ENCODE measurements at regions not wholly inside any gene's neighbourhood (a gene's known extent, or its start where the extent isn't known, plus 50 kb on each side); places are given as distances from the start of the nearest gene placed in this dataset.

DNA sequence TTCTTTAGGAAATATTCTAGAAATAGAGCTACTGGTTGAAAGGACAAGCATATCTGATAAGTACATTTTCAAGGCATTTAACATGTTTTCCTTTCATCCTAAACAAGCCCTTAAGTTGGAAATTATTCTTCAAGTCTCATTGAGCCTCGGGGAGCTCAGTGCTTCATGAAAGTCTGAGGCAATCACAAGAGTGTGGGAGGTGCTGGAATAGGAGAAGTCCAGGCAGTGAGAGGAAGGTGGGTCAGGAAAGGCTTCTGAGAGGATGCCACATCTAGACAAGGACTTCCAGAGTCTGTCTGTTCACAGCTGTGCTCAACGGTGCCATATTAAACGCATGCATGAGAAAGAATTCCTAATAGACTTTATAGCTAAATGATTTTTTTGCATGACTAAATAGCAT lies 69.8 kb downstream of the CD83 start:
- no peak for DNase-seq

DNA sequence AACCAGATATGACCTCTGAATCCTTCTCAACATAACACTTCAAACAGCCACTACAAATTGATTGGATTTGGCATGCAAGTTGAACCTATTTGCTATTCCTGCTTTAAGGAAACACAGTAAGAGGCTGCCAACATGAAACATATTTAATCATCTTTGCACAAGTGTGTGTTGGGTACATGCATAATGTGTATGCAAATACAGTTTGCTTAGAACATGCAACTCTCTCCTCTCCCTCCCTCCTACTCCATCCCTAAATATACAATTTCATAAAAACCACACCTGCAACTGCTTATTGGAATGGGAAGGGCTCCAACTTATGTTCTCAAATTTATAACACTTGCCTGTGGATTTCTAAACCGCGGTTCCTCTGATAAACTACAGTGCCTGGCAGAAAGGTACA lies 71.5 kb downstream of the CD83 start:
- no peak for DNase-seq

DNA sequence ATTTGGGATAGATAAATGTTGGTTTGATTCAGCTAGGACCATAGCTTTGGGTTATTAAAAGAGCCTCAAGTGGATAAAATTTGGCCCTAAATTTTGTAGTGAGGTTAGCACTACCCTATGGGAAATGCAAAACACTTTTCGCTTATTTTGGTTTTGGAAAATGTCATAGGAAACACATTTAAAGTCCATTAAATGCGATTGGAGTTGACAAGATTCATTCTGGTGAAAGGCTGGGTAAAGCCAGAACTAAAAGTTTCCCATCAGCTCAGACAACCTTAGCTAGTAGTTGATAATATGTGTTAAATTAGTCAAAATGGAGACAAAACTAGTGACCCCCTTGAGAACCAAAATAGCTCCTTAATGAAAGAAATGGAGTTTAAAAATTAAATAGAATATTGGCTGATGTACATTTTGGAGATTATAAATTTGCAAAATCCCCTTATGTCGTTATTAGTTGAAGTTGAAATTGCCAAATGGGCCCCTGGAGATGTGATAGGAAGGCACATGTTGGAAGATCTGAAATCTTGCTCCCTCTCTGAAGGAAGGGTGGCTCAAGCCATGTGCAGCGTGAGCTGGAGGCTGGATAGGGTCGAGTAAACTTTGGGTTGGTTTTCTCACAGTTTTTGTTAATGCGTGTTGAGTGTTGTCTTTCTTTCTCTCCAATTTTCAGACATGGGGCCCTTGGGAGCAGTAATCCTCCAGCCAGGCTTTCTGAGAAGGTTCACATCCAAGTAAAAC lies 72.8 kb downstream of the CD83 start:
- no peak for DNase-seq

DNA sequence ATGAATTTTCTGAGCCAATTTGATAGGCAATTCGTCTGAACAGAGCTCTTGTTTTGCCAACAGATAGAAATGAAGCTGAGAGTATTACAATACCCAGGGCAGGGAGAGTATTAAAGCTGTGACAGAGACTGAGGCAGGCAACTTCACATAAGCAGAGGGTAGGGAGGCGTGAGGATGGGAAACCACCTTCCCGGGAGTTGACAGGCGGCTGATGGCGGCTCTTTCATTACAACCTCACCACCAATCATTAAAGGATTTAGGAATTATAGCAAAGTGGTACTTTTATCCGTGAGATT lies 73.3 kb downstream of the CD83 start:
- no peak for DNase-seq

DNA sequence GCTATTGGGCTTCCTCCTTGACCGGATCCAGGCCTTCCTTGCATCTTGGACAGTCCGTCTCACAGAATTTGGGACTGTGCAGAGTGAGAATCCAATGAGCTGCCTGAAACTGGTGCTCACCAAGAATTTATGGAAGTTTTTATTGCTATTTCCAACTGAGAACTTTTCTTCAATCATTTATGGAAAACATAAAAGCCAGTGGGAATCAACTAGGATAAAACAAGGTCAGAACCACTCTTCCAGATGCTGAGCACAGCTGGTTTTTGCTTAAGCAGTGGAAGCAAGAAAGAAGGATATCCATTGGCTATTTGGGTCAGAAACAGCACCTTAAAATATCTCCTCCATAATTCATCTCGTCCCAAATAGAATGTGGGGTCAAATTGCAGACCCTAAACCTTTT lies 74.2 kb downstream of the CD83 start:
- no peak for DNase-seq

DNA sequence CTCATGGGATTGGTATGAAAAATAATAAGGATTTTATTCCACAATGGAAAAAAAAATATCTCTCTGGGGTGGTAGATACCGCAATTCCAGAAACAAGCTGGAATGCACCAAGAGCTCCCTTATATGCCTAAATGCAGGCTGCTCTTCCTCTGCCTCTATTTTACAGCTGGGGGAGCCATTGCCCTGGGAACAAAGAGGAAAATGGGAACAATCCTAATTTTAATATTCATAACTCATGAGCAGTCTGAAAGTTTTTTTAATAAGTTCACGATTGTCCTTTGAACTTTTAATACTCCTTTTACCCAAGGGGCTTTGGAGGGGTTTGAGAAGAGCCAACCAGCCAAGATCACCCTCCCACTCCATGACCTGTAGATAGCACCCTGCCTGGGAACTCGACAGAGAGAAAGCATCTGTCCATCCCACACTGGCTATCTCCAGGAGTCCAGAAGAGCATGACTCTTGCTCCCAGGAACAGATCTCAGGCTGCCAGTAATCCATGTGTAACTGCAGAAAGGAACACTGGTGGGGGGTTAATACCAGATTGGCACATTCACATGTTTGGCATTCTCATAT lies 74.7 kb downstream of the CD83 start:
- DNase-seq, result peak; percentile 10

DNA sequence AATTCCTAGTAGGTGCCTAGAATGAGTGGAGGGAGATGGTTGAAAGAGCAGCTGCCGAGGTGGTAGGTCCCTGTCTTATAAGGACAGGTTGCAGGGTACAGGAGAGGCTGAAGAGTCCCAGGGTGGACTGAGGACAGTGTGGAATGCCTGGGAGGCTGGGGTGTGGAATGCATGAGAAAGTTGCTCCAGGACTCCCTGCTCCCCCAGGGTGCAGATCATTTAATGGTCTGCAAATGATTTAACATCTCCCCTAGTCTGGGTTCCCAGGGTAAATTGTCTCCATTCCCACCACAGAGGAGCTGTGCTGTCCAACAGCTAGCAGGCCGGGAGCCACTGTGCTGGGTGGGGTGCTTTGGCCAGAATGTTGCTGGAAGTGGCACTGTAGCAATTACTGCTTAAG lies 76.0 kb downstream of the CD83 start:
- DNase-seq, result peak; percentile 19

DNA sequence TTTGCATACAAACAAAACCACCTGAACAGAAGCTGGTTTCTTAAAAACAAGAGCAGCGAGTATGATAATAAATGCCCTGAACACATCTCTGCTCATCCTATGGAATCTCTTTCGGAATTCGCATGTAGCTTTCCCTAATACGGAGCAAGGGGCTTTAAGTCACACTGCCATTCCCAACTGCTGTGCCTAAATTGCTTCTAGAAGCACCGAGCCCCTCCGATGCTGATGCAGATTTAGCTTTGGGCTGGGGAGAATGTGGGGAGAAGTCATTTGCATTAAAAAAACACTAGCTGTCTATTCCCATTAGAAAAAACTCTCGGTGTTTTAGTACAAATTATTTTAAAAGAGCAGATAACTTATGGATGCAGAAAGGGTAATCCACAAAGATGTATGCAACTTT lies 76.9 kb downstream of the CD83 start:
- no peak for DNase-seq

DNA sequence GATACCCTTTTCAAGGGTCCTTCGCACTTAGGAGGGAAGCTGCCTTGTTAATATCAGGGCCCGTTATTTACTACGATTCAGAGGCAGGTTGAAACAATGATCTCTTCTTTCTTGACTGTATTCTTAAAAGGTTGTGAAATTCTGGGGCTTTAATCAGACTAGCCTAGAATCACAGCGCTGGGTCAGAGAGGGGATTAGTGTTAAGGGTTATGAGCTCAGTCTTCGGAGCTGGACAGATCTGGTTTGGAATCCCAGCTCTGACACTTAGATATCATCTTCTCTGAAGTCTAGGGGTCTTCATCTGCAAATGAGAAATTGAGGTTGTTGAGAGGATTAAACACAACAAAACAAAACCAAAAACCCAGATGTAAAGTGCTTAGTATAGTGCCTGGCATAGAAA lies 77.4 kb downstream of the CD83 start:
- no peak for DNase-seq

DNA sequence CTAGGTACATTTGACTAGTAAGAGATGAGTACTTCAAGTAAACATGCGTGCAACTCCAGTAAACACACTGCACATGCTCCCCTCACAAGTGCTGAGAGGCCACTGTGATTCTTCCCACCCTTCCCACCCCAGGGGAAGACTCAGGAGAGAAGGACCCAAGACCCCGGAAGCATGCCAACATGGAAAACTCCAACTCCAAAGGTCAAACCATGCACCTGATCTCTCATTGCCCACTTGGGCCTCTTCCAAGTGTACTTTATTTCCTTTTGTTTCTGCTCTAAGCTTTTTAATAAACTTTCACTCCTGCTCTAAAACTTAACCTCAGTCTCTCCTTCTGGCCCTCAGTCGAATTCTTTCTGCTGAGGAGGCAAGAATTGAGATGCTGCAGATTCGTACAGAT lies 78.5 kb downstream of the CD83 start:
- DNase-seq, result no peak

DNA sequence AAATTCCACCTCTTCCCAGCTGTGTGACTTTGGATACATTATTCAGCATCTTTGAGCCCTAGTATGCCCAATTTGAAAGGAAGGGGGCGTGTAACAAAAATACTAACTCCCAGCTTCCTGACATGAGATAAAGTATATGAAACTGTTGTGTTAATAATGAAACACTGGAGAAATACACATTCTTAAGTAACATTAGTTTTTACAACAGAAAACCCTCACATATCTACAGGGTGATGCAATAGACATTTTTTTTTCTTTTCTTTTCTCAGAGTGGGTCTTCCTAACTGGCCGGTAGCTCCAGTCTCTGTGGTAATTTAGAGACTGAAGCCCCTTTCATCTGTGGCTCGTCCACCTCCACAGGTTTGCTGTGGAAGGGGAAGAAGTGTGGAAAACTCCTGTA lies 79.5 kb downstream of the CD83 start:
- no peak for DNase-seq

DNA sequence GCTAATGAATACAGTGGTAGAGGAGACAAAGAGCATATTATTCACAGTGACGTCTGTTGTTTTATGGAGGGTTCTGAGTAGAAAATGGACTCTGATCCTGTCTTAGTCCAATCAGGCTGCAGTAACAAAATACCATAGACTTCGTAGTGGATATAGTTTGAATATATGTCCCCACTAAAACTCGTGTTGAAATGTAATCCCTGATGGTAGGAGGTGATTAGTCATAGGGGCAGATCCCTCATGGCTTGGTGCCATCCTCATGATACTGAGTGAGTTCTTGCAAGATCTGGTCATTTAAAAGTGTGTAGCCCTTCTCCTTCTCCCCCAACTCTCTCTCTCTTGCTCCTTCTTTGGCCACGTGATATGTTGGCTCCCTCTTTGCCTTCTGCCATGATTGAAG lies 82.5 kb downstream of the CD83 start:
- DNase-seq, result peak; percentile 27

DNA sequence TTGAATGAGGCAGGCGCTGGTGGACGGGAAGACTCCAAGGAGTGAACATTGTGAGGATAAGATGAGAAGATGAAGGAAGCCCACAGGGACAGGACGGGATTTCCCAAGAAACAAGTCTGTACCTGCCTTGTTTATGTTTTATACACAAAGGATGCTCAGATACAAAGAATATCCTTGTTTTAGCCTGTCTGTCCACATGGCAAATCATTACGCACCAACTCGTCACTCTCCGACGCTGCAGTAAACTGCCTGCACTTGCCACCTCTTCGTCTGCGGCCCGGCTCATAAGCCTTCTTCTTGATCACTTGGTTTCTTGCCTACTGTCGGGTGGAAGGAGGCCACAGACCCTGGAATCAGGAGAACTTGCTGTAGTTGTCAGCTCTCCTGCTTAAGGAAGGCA lies 85.4 kb downstream of the CD83 start:
- DNase-seq, result no peak

DNA sequence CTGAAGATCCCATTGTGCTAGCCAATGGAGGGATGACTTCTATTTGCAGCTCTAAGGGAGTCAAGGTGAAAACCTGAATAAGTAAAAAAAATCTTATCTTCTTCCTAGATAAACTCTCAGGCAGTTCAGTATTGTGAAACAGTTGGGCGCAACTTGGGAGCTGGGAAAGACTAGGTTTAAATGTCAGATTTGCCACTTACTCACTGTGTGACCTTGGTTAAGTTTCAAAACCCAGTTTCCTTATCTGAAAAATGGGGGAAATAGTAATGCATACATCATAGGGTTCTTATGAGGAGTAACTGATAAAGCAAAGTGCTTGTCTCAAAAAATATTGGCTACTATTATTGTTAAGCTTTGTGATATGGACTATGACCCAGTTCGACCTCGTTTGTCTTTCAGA lies 88.8 kb downstream of the CD83 start:
- DNase-seq, result no peak

DNA sequence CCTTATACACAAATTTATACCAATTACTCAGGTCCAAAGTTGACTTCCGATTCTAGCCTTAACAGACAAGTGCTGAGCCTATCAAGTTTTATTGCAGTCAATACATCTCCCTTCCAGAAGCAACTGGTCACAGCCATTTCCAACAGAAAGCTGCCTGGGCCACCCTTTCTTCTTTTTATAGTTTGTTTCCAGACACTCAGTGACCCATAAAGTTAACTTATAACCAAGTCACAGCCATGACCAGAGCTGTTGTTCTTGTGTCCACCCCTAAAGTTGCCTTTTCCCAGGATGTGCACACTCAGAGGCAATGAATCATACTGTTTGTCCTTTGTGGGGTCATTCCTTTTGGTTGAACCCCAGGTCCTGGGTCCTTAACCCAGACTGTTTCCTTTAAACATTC lies 89.9 kb downstream of the CD83 start:
- no peak for DNase-seq

DNA sequence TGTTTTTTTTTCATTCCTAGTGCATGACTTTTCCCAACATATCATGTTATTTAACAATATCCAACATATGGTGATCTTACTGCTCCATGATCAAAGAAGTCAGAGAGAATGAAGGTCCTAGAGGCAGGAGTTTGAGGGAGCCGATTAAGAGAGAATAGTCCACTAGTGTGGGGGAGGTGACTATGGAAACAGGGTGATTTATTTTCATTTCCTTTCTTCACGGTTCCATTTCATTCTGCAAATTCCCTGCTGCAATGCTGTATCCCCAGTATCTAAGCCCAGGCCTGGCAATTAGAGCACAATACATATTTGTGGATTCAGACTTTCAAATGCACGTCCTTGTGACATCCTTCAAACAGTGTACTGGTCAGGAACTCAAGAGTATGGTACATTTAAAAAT lies 91.4 kb downstream of the CD83 start:
- no peak for DNase-seq

DNA sequence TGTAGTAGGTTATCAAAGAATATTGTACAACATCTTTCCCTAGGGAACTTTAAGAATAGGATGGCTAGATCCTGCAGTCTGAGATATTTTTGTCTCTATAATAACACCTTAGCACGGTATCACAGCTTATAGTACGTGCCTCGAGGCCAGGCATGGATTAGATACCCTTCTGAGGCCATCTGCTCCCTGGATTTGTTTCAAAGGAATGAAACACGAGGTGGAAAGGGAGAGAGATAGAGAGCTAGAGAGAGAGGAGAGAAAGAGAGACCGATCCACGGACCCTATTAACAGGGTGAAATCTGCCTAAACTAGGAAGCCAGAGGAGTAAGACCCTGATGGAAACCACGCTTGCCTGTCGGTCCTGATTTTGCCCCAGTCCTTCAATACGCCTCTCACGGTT lies 92.5 kb downstream of the CD83 start:
- DNase-seq, result no peak

DNA sequence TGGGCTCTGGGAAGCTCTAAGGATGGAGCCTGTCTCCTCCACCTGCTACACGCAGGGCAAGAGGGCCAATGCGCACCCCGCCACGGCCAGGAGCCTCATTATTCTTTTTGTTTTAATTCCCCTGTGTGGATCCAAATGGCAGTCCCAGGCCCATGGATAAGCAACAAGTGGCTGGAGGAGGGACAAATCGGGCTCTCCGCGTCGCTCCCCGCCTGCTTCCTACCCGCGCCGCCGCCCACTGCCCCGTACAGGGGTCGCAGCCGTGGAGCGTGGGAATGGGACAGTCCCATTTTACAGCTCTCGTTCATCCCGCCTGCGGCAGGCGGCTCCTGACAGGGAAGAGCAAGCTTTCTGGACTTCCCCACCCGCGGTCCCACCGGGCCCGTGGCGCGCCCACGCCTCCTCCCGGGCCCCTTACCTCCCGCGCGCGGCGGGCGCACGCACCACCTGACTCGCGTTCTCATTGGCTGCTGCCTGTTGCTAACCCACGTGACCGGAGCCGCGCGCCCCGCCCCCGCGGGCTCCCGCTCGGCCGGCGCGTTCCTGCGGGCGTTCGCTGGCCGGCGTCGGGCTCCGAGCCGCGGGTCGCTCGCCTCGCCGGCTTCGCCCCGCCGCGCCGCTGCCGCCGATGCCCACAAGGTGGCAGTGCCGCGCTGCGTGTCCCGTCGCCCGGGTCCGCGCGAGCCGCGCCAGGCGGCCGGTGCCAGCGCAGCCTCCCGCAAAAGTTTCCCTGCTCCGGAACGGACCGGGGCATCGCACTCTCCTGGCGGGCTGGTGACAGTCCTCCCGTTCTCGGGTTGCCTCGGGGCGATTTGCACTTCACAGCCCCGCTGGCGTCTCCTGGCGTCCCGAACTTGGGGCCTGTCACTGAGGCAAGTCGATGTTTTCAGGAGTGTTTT lies 93.3 kb downstream of the CD83 start:
- DNase-seq, result peak; percentile 88

DNA sequence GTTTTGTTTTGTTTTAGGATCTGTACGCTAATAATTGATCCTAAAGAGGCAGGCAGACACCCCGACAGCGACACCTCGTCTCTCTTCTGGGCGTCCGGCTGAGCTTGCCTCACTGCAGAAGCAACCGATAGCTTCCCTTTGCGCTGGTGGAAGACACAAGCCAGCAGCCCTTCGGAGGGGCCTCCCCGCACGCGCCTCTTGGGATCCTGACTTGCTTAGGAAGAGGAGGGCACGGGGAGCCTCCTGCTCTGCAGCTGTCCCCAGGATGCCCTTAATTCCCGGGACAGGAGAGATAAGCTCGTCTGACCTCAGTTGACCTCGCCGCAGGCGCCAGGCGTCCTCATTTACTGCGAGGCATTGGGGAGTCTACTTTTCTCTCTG lies 94.0 kb downstream of the CD83 start:
- DNase-seq, result peak; percentile 20

DNA sequence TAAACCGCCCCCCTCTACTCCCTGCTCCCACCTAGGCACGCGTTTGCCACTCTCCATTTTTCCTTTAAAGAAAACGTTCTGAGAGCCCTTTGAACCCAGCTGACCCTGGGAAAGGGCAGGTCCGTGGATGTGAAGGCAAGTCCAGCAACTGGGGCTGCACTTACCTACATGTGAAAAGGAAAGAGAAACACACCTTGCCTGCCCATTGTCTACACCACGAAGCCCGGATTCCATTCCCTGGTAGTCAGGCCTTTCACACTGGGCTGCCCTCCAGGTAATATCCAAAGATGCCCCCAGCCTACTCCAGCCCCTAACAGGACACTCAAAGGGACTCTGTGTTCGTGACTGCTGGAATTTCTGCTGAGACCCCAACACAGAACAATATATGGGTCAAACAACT lies 94.4 kb downstream of the CD83 start:
- no peak for DNase-seq

DNA sequence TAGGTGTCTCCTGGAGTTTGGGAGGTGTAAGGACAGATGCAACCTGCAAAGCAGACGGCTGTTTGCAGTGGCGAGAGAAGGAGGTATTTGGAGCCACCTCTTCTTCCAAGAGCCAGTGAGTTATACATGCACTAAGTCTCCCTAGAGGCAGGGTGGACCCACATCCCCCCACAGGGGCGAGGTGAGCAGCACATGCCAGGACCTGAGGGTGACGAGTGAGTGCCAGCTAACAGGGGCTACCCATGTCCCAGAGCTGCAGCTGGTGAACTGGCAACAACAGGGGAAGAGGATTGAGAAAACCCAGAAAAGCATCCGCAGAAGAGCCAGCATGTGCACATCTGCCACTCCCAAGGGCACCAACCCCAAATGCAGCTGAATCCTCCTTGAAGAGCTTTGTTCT lies 95.1 kb downstream of the CD83 start:
- DNase-seq, result no peak

DNA sequence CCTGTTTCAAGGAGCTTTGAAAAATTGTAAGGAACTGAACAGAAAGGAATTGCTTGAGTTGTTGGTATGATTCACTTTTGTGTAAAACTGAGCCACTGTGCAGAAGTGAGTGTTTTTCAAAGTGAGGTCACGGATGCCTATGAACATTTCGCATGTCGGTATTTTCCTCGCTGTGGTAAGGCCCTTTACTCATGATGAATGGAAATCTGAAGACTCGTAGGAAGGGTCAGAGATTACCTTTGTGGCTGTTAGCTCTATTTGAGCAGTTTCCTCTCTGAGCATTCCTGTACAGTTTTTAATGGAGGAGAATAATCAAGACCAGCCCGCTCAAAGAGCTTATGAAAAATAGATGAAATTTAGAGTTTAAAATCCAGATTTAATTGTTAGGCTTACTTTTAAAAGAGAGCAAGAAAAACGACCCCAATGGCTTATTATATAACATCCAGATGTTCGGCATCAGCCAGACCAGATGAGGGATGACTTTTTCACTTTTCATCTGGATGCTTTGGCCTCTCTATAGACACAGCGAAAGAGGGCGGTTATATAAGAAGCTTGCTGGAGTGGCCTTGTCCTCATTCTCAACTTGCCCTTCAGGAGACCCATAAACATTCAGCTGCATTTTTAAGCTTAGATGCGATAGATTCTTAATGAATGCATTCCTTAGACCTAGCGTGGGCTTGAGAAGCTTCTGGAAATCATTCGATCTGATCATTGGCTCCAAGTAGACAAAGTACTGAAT lies 99.5 kb downstream of the CD83 start:
- DNase-seq, result peak; percentile 76

DNA sequence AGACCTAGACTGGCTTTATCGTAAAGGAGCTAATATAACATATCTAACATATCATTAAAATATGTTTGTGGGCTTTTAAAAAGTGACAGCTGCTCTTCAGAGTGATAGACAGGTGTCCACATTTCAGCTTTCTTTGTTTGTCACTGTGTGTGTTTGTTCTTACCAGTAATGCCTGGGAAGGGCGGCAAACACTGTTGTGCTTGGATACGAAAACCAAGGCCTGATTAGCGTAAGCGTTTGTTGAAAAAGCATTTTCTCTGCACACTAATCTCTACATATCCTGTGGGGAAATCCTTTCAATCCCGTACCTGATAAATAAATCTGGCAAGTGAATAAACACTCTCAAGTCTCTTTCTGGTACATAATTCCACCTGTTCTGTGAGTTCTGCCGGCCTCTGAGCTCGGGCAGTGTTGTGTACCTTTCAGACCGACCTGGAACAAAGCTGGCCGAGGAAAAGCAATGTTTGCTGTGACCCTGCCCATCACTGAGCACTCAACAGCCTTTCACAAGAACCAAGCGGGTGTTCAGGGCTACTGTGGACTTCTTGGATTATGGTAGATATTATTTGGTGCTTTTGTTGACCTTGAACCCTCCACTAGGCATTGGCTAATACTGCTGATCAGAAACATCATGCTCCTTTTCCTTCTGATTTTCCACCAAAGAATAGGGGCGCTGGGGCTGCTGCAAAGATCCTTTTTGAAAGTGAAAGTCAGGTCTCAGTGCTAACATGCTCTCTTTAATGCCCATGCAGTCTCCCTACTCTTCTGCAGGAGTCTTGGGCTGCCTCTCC lies 100.4 kb downstream of the CD83 start:
- no peak for DNase-seq

Data from fibroblast of upper back skin (primary cell).